Tibial nerve (tissue), 4 donors: ENCODE measurements at regions not wholly inside any gene's neighbourhood (a gene's known extent, or its start where the extent isn't known, plus 50 kb on each side); places are given as distances from the start of the nearest gene placed in this dataset.

Experiments used
- DNase-seq, 2 donors: peaks; one replicate each; pipeline ENCODE4 v3.0.0-alpha.2; 2019; ENCODE audit warnings: low spot score in 2 of 2
- H3K27ac ChIP-seq, 4 donors: fragments of 200-600 bp; sonication (generic) in 3 of 4; one replicate each; pipeline ENCODE4 v1.5.1; 2017 to 2019; ENCODE audit warnings: mild to moderate bottlenecking in 1 of 4
- H3K27me3 ChIP-seq, 2 donors: fragments of 200-600 bp; sonication (generic) in 1 of 2; one replicate each; pipeline versions ENCODE4 v1.5.1 to v1.6.0; 2017 to 2019
- H3K36me3 ChIP-seq, 3 donors: fragments of 200-600 bp; sonication (generic); one replicate each; pipeline ENCODE4 v1.5.1; 2018 to 2019
- H3K4me1 ChIP-seq, 4 donors: fragments of 200-600 bp; sonication (generic) in 3 of 4; one replicate each; pipeline ENCODE4 v1.5.1; 2017 to 2019
- H3K4me3 ChIP-seq, 4 donors: fragments of 200-600 bp; sonication (generic) in 3 of 4; one replicate each; pipeline ENCODE4 v1.5.1; 2017 to 2019; ENCODE audit warnings: mild to moderate bottlenecking in 1 of 4, moderate library complexity in 1 of 4
- H3K9me3 ChIP-seq, 4 donors: fragments of 200-600 bp; sonication (generic) in 3 of 4; one replicate each; pipeline ENCODE4 v1.5.1; 2017 to 2019
- EP300 ChIP-seq, 2 donors: sonication (generic); formaldehyde crosslinking; IDR thresholded peaks; one replicate each; pipeline ENCODE4 v1.6.1; 2017; ENCODE audit warnings: antibody characterized with exemption in 2 of 2, mild to moderate bottlenecking in 1 of 2
- POLR2A ChIP-seq, 2 donors: fragments of 450-650 bp; IDR thresholded peaks; one replicate each; pipeline ENCODE4 v1.6.1; 2017; ENCODE audit warnings: antibody characterized with exemption in 2 of 2, mild to moderate bottlenecking in 2 of 2, moderate library complexity in 2 of 2
- WGBS, 2 donors: methylation state at CpG; one replicate each; pipeline ENCODE4 v1.1.5; 2018; 5-methylcytosine and 5-hydroxymethylcytosine counted together
- TF ChIP-seq, protein P1 (sequence below), 5 experiments: fragments of 200-600 bp in 3 of 5; fragments of 450-650 bp in 2 of 5; sonication (generic) in 3 of 5; IDR thresholded peaks; one replicate each; pipeline ENCODE4 v1.5.1; 2016 to 2019; ENCODE audit warnings: antibody characterized with exemption in 5 of 5, mild to moderate bottlenecking in 3 of 5, moderate library complexity in 2 of 5

DNA sequence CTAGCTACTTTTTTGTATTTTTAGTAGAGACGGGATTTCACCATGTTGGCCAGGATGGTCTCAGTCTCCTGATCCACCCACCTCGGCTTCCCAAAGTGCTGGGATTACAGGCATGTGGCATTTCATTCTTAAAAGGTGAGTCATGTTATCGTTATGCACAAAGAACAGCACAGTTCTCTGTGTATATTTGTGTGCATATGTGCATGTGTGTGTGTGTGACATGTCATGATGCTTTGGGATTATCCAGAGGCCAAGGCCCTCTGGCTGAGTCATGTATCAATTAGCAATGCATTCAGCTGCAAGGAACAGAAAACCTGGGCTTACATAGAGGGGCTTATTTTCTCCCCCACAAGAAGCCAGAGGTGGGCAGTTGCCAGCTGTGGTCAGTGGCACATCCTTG, 301.7 kb upstream of the KAZN start:
- H3K27me3 ChIP-seq = no peaks in the 10 kb centered on the region
- H3K4me3 ChIP-seq = no peak overlapping the region
- no peak for DNase-seq
- no peaks in the 10 kb centered on the region for H3K36me3 ChIP-seq
- TF ChIP-seq, protein P1, sequence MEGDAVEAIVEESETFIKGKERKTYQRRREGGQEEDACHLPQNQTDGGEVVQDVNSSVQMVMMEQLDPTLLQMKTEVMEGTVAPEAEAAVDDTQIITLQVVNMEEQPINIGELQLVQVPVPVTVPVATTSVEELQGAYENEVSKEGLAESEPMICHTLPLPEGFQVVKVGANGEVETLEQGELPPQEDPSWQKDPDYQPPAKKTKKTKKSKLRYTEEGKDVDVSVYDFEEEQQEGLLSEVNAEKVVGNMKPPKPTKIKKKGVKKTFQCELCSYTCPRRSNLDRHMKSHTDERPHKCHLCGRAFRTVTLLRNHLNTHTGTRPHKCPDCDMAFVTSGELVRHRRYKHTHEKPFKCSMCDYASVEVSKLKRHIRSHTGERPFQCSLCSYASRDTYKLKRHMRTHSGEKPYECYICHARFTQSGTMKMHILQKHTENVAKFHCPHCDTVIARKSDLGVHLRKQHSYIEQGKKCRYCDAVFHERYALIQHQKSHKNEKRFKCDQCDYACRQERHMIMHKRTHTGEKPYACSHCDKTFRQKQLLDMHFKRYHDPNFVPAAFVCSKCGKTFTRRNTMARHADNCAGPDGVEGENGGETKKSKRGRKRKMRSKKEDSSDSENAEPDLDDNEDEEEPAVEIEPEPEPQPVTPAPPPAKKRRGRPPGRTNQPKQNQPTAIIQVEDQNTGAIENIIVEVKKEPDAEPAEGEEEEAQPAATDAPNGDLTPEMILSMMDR (IDR thresholded peaks at IDR 0.05) = no peak
- TF ChIP-seq EP300 (IDR thresholded peaks at IDR 0.05) (no peak), POLR2A (IDR thresholded peaks at IDR 0.05) (no peak)
- no peak overlapping the region for H3K27ac ChIP-seq
- H3K9me3 ChIP-seq = no peaks in the 10 kb centered on the region
- 61 to 82% methylated on average over 3 of the region's 3 CpGs for WGBS, 2 donors
- no peaks in the 10 kb centered on the region for H3K4me1 ChIP-seq

DNA sequence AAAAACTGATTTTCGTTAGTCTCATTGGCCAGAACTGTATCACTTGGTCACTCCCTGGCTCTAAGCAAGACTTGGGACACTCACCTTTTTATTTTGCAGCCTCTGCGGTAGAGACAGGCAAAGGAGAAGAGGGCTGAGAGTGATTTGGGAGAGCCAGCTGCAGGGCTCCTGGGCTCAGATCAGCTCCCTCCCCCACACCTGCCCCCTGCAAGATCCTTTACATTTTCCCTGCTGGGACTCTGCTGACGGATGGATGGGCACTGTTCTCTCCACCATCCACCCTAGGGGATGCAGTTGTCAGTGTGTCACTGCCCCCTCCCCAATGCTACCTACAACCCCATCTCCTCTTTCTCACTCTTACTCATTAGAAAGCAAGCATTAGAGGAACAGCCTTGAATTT, 301.1 kb upstream of the KAZN start:
- H3K27ac ChIP-seq = no peak overlapping the region
- WGBS, 2 donors = 79 to 87% methylated on average over 3 of the region's 3 CpGs
- H3K9me3 ChIP-seq = no peaks in the 10 kb centered on the region
- H3K4me1 ChIP-seq = no peaks in the 10 kb centered on the region
- no peak for DNase-seq
- H3K27me3 ChIP-seq = no peaks in the 10 kb centered on the region
- H3K36me3 ChIP-seq = no peaks in the 10 kb centered on the region
- TF ChIP-seq POLR2A (IDR thresholded peaks at IDR 0.05) (no peak), EP300 (IDR thresholded peaks at IDR 0.05) (no peak)
- TF ChIP-seq, protein P1 (IDR thresholded peaks at IDR 0.05) = no peak
- H3K4me3 ChIP-seq = no peak overlapping the region

DNA sequence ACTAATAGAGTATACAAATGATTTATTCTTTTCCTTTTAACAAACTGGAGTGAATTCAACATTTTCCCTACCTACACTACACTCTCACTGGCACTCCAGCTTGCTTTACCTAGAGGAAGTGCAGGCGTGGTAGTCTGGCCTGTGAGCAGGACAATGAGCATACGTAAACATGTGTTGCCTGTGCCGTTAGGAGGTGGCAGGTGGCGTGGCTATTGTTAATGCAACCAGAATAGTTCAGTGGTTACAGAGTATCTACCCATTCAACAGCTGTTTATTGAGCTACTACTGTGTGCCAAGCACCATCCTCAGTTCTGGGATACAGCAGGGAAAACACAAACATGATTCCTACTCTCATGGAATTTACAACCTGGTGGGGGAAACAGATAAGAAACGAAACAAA, 299.7 kb upstream of the KAZN start:
- H3K4me1 ChIP-seq = no peaks in the 10 kb centered on the region
- 80 to 94% methylated on average over 5 of the region's 5 CpGs for WGBS, 2 donors
- DNase-seq = no peak
- no peaks in the 10 kb centered on the region for H3K9me3 ChIP-seq
- no peaks in the 10 kb centered on the region for H3K36me3 ChIP-seq
- no peak overlapping the region for H3K27ac ChIP-seq
- H3K4me3 ChIP-seq = no peak overlapping the region
- no peak for TF ChIP-seq EP300 (IDR thresholded peaks at IDR 0.05)
- TF ChIP-seq POLR2A (IDR thresholded peaks at IDR 0.05) = no peak
- TF ChIP-seq, protein P1 (IDR thresholded peaks at IDR 0.05) = no peak
- no peaks in the 10 kb centered on the region for H3K27me3 ChIP-seq

DNA sequence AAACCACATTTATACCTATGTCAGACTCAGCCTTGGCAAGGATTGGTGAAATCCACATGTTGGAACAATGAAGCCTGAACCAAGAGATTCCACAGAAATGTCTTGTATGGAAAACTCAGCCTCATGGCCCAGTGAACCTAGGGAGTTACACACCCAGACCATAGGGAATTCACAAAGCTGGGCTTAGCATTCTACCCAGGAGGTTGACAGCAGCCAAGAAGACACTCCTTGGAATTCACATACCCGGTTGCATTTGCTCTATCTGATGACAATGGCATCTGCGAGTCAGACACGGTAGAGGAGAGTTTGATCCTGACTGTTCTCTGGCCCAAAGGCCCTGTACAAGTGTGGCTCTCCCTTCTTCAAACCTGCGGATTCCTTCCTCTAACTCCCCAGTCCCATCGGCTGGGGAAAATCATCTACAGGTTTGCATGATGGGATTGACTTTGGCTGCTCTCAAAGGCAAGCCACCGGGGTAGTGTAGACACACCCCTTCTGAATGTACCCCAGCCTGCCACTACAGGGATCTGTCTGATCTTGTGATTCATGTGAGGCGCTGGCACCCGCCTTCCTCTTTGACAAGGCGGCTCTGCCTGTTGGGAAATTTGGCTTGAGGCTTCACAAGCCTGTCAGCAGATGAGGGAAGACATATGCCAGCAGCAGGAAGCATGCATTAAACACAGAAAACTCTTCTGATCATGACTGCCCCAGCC, 297.3 kb upstream of the KAZN start:
- peaks cover 0 to 8% (median 0%) of the 10 kb centered on the region in 4 donors for H3K4me1 ChIP-seq
- WGBS, 2 donors = 82 to 84% methylated on average over 8 to 9 of the region's 9 CpGs
- H3K36me3 ChIP-seq = no peaks in the 10 kb centered on the region
- TF ChIP-seq POLR2A (IDR thresholded peaks at IDR 0.05) = no peak
- TF ChIP-seq, protein P1 (IDR thresholded peaks at IDR 0.05) = no peak
- no peak for TF ChIP-seq EP300 (IDR thresholded peaks at IDR 0.05)
- no peaks in the 10 kb centered on the region for H3K9me3 ChIP-seq
- DNase-seq = no peak
- no peaks in the 10 kb centered on the region for H3K27me3 ChIP-seq
- no peak overlapping the region for H3K4me3 ChIP-seq
- no peak overlapping the region for H3K27ac ChIP-seq

DNA sequence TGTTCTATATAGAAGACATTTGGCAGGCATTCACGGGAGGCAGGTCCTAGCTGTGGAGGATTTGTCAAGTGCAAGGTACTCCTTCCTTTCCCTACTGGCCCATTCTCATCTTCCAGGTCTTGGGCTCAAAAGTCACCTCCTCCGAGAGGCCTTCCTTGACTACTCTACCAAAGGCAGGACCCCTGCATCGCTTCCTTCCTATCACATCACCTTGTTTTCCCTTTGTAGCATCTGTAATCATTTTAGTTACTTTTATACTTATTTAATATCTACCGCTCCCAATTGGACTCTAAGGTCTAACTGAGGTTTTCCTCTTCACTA, 296.8 kb upstream of the KAZN start:
- H3K27ac ChIP-seq = no peak overlapping the region
- 87 to 92% methylated on average over 4 of the region's 4 CpGs for WGBS, 2 donors

More for the DNA sequence above, 296.8 kb upstream of the KAZN start:
- DNase-seq = no peak
- no peaks in the 10 kb centered on the region for H3K27me3 ChIP-seq
- TF ChIP-seq EP300 (IDR thresholded peaks at IDR 0.05) = no peak
- no peak for TF ChIP-seq POLR2A (IDR thresholded peaks at IDR 0.05)
- TF ChIP-seq, protein P1 (IDR thresholded peaks at IDR 0.05) = no peak
- H3K4me3 ChIP-seq = no peak overlapping the region
- no peaks in the 10 kb centered on the region for H3K36me3 ChIP-seq
- peaks cover 0 to 8% (median 0%) of the 10 kb centered on the region in 4 donors for H3K4me1 ChIP-seq
- no peaks in the 10 kb centered on the region for H3K9me3 ChIP-seq
